HG03060 (cell line): ENCODE measurements at regions not wholly inside any gene's neighbourhood (a gene's known extent, or its start where the extent isn't known, plus 50 kb on each side); places are given as distances from the start of the nearest gene placed in this dataset.
"Not testable (repeated sequence)": the region's sequence is repeated elsewhere in the genome, so short reads cannot be mapped to it uniquely, and the experiment has no call there.

Experiments
- ATAC-seq: cut with Tn5 transposase; IDR thresholded peaks from one replicate; pipeline ENCODE4 v1.9.1; 2021; ENCODE audit warnings: low read depth, moderate number of reproducible peaks; ENCODE audit not compliant: unreplicated experiment

GRCh38 chr4:187370918-187371317 is 624.7 kb upstream of the ZFP42 start:
- ATAC-seq: no peak

GRCh38 chr4:187378441-187378840 is 617.1 kb upstream of the ZFP42 start:
- ATAC-seq: no peak

- no peak for ATAC-seq
Observed at GRCh38 chr4:187380181-187380581, 615.4 kb upstream of the ZFP42 start.

GRCh38 chr4:187383181-187383580 is 612.4 kb upstream of the ZFP42 start:
- no peak for ATAC-seq

- ATAC-seq: no peak
Observed at GRCh38 chr4:187387739-187388138, 607.8 kb upstream of the ZFP42 start.

GRCh38 chr4:187389420-187389819 is 606.2 kb upstream of the ZFP42 start:
- ATAC-seq: no peak

- no peak for ATAC-seq
Observed at GRCh38 chr4:187390646-187391045, 604.9 kb upstream of the ZFP42 start.

- no peak for ATAC-seq
Observed at GRCh38 chr4:187393531-187394344, 601.8 kb upstream of the ZFP42 start.

GRCh38 chr4:187396106-187396505 is 599.5 kb upstream of the ZFP42 start:
- no peak for ATAC-seq

GRCh38 chr4:187408447-187408846 is 587.1 kb upstream of the ZFP42 start:
- not testable (repeated sequence) for ATAC-seq

GRCh38 chr4:187413564-187414358 is 581.8 kb upstream of the ZFP42 start:
- no peak for ATAC-seq

GRCh38 chr4:187414716-187415115 is 580.9 kb upstream of the ZFP42 start:
- ATAC-seq: no peak

GRCh38 chr4:187415231-187415630 is 580.3 kb upstream of the ZFP42 start:
- ATAC-seq: no peak

GRCh38 chr4:187416216-187416615 is 579.4 kb upstream of the ZFP42 start:
- ATAC-seq: no peak

GRCh38 chr4:187417721-187418120 is 577.9 kb upstream of the ZFP42 start:
- no peak for ATAC-seq

- no peak for ATAC-seq
Observed at GRCh38 chr4:187422655-187423054, 572.9 kb upstream of the ZFP42 start.

GRCh38 chr4:187424636-187425035 is 570.9 kb upstream of the ZFP42 start:
- no peak for ATAC-seq

- no peak for ATAC-seq
Observed at GRCh38 chr4:187426511-187426910, 569.1 kb upstream of the ZFP42 start.

GRCh38 chr4:187432310-187432709 is 563.3 kb upstream of the ZFP42 start:
- no peak for ATAC-seq

GRCh38 chr4:187433141-187433540 is 562.4 kb upstream of the ZFP42 start:
- ATAC-seq: no peak

GRCh38 chr4:187436251-187436650 is 559.3 kb upstream of the ZFP42 start:
- ATAC-seq: no peak

- ATAC-seq: no peak
Observed at GRCh38 chr4:187444061-187444460, 551.5 kb upstream of the ZFP42 start.
